ENCODE measurements at regions not wholly inside any gene's neighbourhood (a gene's known extent, or its start where the extent isn't known, plus 50 kb on each side); places are given as distances from the start of the nearest gene placed in this dataset.

DNA sequence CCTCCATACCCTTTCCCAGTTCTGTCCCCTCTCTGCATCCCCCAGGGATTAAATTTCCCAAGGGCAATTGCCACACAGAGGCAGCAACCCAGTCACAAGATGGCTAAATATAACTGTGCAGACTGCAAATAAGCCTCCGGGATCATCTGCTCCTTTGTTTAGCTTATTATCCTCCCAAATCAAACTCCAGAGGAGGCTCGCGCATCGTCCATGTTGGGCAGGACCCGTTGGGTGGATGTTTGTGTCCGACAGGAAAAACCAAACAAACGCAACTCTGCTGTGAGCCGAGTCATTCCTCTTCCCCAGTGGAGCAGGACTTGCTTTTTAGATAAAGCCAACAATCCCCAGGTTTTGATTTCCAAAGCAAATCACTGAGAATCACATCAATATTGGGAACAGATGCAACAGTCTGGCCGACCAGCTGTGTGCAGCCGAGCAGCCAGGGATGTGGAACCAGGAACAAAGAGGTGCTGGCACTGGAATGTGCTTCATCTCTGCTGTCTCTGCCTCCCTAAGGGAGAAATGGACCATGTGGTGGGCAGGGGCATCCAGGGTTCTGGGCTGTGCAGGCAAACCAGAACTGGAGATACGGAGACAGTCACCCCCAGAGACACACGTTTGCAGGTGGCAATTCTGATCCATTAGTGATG lies 89.8 kb downstream of the PTTG1 start:
- DNase-seq, result no peak
